HCT116 (cell line): ENCODE measurements at regions not wholly inside any gene's neighbourhood (a gene's known extent, or its start where the extent isn't known, plus 50 kb on each side); places are given as distances from the start of the nearest gene placed in this dataset.

Experiments used
- ATAC-seq: fragments of 200-7000 bp; cut with Tn5 transposase; 2 replicates; pipeline ENCODE4 v1.9.1; 2020; ENCODE audit warnings: mild to moderate bottlenecking, moderate library complexity
- BruUV-seq: library from RNA; stranded (reverse); fragments of 400-500 nt; replicated peaks from 2 replicates; lab custom pipeline; 2021; lab: Mats Ljungman, UMichigan
- CTCF ChIA-PET: fragments of 300-600 bp; sonication (Branson Sonifier 250); formaldehyde crosslinking; loops from one replicate; lab custom pipeline; 2021; ENCODE audit warnings: antibody characterized with exemption; lab: Charles Lee
- POLR2A ChIA-PET: fragments of 300-600, 350-600 bp; sonication (Branson Sonifier 250); formaldehyde crosslinking; loops from one replicate; lab custom pipeline; 2021; ENCODE audit warnings: antibody characterized with exemption; lab: Charles Lee
- RAD21 ChIA-PET, 2 experiments: fragments of 300-600 bp; sonication (Branson Sonifier 250); formaldehyde crosslinking; loops; one replicate each; lab custom pipeline; 2023; ENCODE audit warnings: low total read pairs in 2 of 2; ENCODE audit not compliant: uncharacterized antibody in 2 of 2, unreplicated experiment in 2 of 2, low non-redundant PET in 1 of 2; lab: Charles Lee
- DNase-seq: peaks from one replicate; pipeline ENCODE4 v3.0.0-alpha.2; 2010; ENCODE audit warnings: low read depth, low spot score
- H2AFZ ChIP-seq: fragments of 200-600 bp; shearing (Covaris generic), sonication (generic); 2 replicates; pipeline ENCODE4 v1.6.1; 2017; ENCODE audit warnings: low read depth, mixed run types, mixed read lengths, antibody characterized with exemption, low read length; ENCODE audit not compliant: poor library complexity, severe bottlenecking
- H3K27ac ChIP-seq: 2 replicates; pipeline ENCODE4 v1.5.1; 2012; ENCODE audit warnings: low read depth, low read length
- H3K27me3 ChIP-seq: fragments of 200-600 bp; sonication (generic); 2 replicates; pipeline ENCODE4 v1.6.1; 2016; ENCODE audit warnings: mixed run types, low read length, mixed read lengths; ENCODE audit not compliant: insufficient read depth
- H3K36me3 ChIP-seq, 2 experiments: fragments of 200-500 bp in 1 of 2; fragments of 200-600 bp in 1 of 2; sonication (Bioruptor generic) in 1 of 2; sonication (generic) in 1 of 2; 2 replicates each; pipeline versions ENCODE4 v1.5.1 to v1.6.1; 2014 to 2016; ENCODE audit warnings: low read length in 2 of 2, inconsistent platforms in 1 of 2, mixed read lengths in 1 of 2, mixed run types in 1 of 2; ENCODE audit not compliant: insufficient read depth in 2 of 2, control insufficient read depth in 1 of 2
- H3K4me1 ChIP-seq, 2 experiments: fragments of 200-600 bp in 1 of 2; sonication (generic) in 1 of 2; 2 replicates each; pipeline versions ENCODE4 v1.5.1 to v1.6.1; 2012 to 2017; ENCODE audit warnings: low read length in 2 of 2, inconsistent platforms in 1 of 2, mild to moderate bottlenecking in 1 of 2, mixed read lengths in 1 of 2, mixed run types in 1 of 2, moderate library complexity in 1 of 2; ENCODE audit not compliant: insufficient read depth in 2 of 2, control insufficient read depth in 1 of 2
- H3K4me2 ChIP-seq: fragments of 200-600 bp; sonication (generic); 2 replicates; pipeline ENCODE4 v1.6.1; 2017; ENCODE audit warnings: mixed run types, low read length, mixed read lengths
- H3K4me3 ChIP-seq, 2 experiments: fragments of 200-600 bp in 1 of 2; sonication (generic) in 1 of 2; replicated peaks in 1 of 2; 2 replicates each; pipeline ENCODE4 v1.5.1; 2011 to 2016; ENCODE audit warnings: low read length in 2 of 2, control low read depth in 1 of 2, low read depth in 1 of 2, mild to moderate bottlenecking in 1 of 2, mixed read lengths in 1 of 2, mixed run types in 1 of 2
- H3K79me2 ChIP-seq: fragments of 200-600 bp; sonication (generic); 2 replicates; pipeline ENCODE4 v1.6.1; 2017; ENCODE audit warnings: mild to moderate bottlenecking, mixed run types, low read length, moderate library complexity, mixed read lengths; ENCODE audit not compliant: insufficient read depth
- H3K9ac ChIP-seq: fragments of 200-600 bp; sonication (generic); 2 replicates; pipeline ENCODE4 v1.6.1; 2016; ENCODE audit warnings: low read length, mixed read lengths
- H3K9me2 ChIP-seq: fragments of 200-600 bp; sonication (generic), shearing (Covaris generic); 2 replicates; pipeline ENCODE4 v1.6.1; 2017; ENCODE audit warnings: mixed run types, mild to moderate bottlenecking, moderate library complexity; ENCODE audit not compliant: insufficient read depth
- H3K9me3 ChIP-seq, 2 experiments: fragments of 200-500 bp in 1 of 2; fragments of 200-600 bp in 1 of 2; sonication (Bioruptor generic) in 1 of 2; sonication (generic) in 1 of 2; 2 replicates each; pipeline ENCODE4 v1.6.1; 2014 to 2017; ENCODE audit warnings: low read length in 2 of 2, mixed read lengths in 2 of 2, inconsistent platforms in 1 of 2, low read depth in 1 of 2, mild to moderate bottlenecking in 1 of 2, mixed run types in 1 of 2, moderate library complexity in 1 of 2; ENCODE audit not compliant: control insufficient read depth in 1 of 2, insufficient read depth in 1 of 2
- H4K20me1 ChIP-seq: fragments of 200-600 bp; sonication (generic), shearing (Covaris generic); 2 replicates; pipeline ENCODE4 v1.6.1; 2017; ENCODE audit warnings: mixed run types, mild to moderate bottlenecking, moderate library complexity; ENCODE audit not compliant: insufficient read depth
- CBX3 ChIP-seq: IDR thresholded peaks from 2 replicates; pipeline ENCODE4 v1.6.1; 2012; ENCODE audit warnings: low read depth
- FOSL1 ChIP-seq: IDR thresholded peaks from 2 replicates; pipeline ENCODE4 v1.6.1; 2012; ENCODE audit warnings: low read depth
- JUND ChIP-seq: IDR thresholded peaks from 2 replicates; pipeline ENCODE4 v1.6.1; 2012
- TCF7L2 ChIP-seq: IDR thresholded peaks from 2 replicates; pipeline ENCODE4 v1.7.0; 2011; ENCODE audit warnings: borderline replicate concordance, inconsistent platforms; ENCODE audit not compliant: insufficient read depth, insufficient read length; ENCODE audit errors: extremely low read depth
- ZNF274 ChIP-seq: fragments of 200-500 bp; sonication (Bioruptor generic); IDR thresholded peaks from 2 replicates; pipeline ENCODE4 v1.6.1; 2014; ENCODE audit warnings: mild to moderate bottlenecking, low read depth, low read length, inconsistent platforms
- intact Hi-C: fragments of 100-400 bp; cut with micrococcal nuclease; formaldehyde crosslinking; loops from 2 replicates; pipeline ENCODE4 v1.10.0; 2022
- TF ChIP-seq, protein P1 (sequence below): IDR thresholded peaks from 2 replicates; pipeline ENCODE4 v1.6.1; 2011; ENCODE audit warnings: mild to moderate bottlenecking, low read length, moderate library complexity; ENCODE audit not compliant: insufficient replicate concordance; ENCODE audit errors: extremely low read depth
- TF ChIP-seq, protein P2 (sequence below): IDR thresholded peaks from 2 replicates; pipeline ENCODE4 v1.6.1; 2012; ENCODE audit warnings: low read depth
- TF ChIP-seq, protein P3 (sequence below): IDR thresholded peaks from 2 replicates; pipeline ENCODE4 v1.6.1; 2012

- no peak overlapping the region for H3K9ac ChIP-seq
- CTCF ChIA-PET, result no interaction called here
- RAD21 ChIA-PET, result no interaction called here
Observed at GRCh38 chr18:4599312-4599711, 144.2 kb upstream of the DLGAP1 start.

DNA sequence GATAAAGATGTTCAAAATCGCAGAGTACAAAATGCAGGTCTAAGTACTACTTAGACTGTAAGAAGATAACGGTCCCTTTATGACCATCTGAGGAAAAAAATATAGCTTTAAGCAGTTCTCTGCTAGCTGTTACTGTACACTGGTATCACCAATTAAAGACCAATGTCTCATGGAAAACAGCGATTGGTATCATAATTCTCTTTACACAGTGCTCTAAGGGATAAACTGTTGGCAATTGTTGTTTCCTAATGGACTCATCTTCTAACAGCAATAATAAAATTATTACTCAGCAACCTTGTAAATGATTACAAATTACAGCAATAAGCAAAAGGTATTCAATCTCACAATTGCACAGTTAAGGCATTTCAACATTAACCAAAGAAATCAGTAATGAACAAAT, 142.2 kb upstream of the DLGAP1 start:
- RAD21 ChIA-PET, result no interaction called here
- Histone ChIP-seq H3K27me3 (no peaks in the 10 kb centered on the region), H3K4me1 (no peaks in the 10 kb centered on the region), H2AFZ (no peak overlapping the region), H3K79me2 (no peaks in the 10 kb centered on the region), H4K20me1 (no peaks in the 10 kb centered on the region), H3K36me3 (no peaks in the 10 kb centered on the region), H3K9me2 (no peaks in the 10 kb centered on the region), H3K9ac (no peak overlapping the region), H3K27ac (no peak overlapping the region), H3K4me2 (no peak overlapping the region), H3K4me3 (no peak overlapping the region), H3K9me3 (peaks cover 12 to 13% of the 10 kb centered on the region in 2 experiments; a peak in 3 of 4 replicates)
- intact Hi-C loops, result no loop called here
- POLR2A ChIA-PET, result no interaction called here
- no TSS peak for BruUV-seq
- CTCF ChIA-PET, result no interaction called here
- no peak for DNase-seq
- ATAC-seq, result no peak
- TF ChIP-seq JUND, result no peak
- TF ChIP-seq, protein P1, sequence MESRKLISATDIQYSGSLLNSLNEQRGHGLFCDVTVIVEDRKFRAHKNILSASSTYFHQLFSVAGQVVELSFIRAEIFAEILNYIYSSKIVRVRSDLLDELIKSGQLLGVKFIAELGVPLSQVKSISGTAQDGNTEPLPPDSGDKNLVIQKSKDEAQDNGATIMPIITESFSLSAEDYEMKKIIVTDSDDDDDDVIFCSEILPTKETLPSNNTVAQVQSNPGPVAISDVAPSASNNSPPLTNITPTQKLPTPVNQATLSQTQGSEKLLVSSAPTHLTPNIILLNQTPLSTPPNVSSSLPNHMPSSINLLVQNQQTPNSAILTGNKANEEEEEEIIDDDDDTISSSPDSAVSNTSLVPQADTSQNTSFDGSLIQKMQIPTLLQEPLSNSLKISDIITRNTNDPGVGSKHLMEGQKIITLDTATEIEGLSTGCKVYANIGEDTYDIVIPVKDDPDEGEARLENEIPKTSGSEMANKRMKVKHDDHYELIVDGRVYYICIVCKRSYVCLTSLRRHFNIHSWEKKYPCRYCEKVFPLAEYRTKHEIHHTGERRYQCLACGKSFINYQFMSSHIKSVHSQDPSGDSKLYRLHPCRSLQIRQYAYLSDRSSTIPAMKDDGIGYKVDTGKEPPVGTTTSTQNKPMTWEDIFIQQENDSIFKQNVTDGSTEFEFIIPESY, result no peak
- no peak for TF ChIP-seq CBX3
- no peak for TF ChIP-seq TCF7L2
- TF ChIP-seq, protein P2, sequence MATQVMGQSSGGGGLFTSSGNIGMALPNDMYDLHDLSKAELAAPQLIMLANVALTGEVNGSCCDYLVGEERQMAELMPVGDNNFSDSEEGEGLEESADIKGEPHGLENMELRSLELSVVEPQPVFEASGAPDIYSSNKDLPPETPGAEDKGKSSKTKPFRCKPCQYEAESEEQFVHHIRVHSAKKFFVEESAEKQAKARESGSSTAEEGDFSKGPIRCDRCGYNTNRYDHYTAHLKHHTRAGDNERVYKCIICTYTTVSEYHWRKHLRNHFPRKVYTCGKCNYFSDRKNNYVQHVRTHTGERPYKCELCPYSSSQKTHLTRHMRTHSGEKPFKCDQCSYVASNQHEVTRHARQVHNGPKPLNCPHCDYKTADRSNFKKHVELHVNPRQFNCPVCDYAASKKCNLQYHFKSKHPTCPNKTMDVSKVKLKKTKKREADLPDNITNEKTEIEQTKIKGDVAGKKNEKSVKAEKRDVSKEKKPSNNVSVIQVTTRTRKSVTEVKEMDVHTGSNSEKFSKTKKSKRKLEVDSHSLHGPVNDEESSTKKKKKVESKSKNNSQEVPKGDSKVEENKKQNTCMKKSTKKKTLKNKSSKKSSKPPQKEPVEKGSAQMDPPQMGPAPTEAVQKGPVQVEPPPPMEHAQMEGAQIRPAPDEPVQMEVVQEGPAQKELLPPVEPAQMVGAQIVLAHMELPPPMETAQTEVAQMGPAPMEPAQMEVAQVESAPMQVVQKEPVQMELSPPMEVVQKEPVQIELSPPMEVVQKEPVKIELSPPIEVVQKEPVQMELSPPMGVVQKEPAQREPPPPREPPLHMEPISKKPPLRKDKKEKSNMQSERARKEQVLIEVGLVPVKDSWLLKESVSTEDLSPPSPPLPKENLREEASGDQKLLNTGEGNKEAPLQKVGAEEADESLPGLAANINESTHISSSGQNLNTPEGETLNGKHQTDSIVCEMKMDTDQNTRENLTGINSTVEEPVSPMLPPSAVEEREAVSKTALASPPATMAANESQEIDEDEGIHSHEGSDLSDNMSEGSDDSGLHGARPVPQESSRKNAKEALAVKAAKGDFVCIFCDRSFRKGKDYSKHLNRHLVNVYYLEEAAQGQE, result no peak

More at GRCh38 chr18:4599312-4599711, 144.2 kb upstream of the DLGAP1 start:
- TF ChIP-seq FOSL1 (no peak), ZNF274 (no peak)
- TF ChIP-seq, protein P1, result no peak
- TF ChIP-seq, protein P3, sequence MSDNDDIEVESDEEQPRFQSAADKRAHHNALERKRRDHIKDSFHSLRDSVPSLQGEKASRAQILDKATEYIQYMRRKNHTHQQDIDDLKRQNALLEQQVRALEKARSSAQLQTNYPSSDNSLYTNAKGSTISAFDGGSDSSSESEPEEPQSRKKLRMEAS, result no peak
- no peak for DNase-seq
- no TSS peak for BruUV-seq
- Histone ChIP-seq H3K79me2 (no peaks in the 10 kb centered on the region), H3K9me2 (no peaks in the 10 kb centered on the region), H3K9me3 (peaks cover 7 to 12% of the 10 kb centered on the region in 2 experiments; a peak in 3 of 4 replicates), H2AFZ (no peak overlapping the region), H3K4me3 (no peak overlapping the region), H3K27ac (no peak overlapping the region), H3K4me2 (no peak overlapping the region), H3K27me3 (no peaks in the 10 kb centered on the region), H3K36me3 (no peaks in the 10 kb centered on the region), H3K4me1 (no peaks in the 10 kb centered on the region), H4K20me1 (no peaks in the 10 kb centered on the region)
- intact Hi-C loops, result no loop called here
- POLR2A ChIA-PET, result no interaction called here
- no peak for ATAC-seq
